IMR-90 (cell line): ENCODE measurements at regions not wholly inside any gene's neighbourhood (a gene's known extent, or its start where the extent isn't known, plus 50 kb on each side); places are given as distances from the start of the nearest gene placed in this dataset.

Experiments
- ATAC-seq: fragments of 200-7000 bp; cut with Tn5 transposase; 2 replicates; pipeline ENCODE4 v1.9.1; 2020; ENCODE audit warnings: low read depth, mild to moderate bottlenecking, moderate library complexity
- BruUV-seq: library from RNA; stranded (reverse); fragments of 400-500 nt; replicated peaks from 2 replicates; lab custom pipeline; 2021; lab: Mats Ljungman, UMichigan
- CTCF ChIA-PET: fragments of 300-600 bp; formaldehyde crosslinking; extraction: SDS; loops from one replicate; lab custom pipeline; 2021; ENCODE audit warnings: antibody characterized with exemption; lab: Yijun Ruan, JAX
- POLR2A ChIA-PET: fragments of 300-600 bp; sonication (Branson Sonifier 250); formaldehyde crosslinking; loops from one replicate; lab custom pipeline; 2022; ENCODE audit warnings: antibody characterized with exemption; ENCODE audit not compliant: unreplicated experiment; lab: Charles Lee
- DNase-seq: peaks from one replicate; pipeline ENCODE4 v3.0.0; 2013
- H2AFZ ChIP-seq: replicated peaks from 2 replicates; pipeline ENCODE3; 2013; ENCODE audit warnings: low read length, mild to moderate bottlenecking; ENCODE audit not compliant: poor library complexity
- H2AK5ac ChIP-seq: 2 replicates; pipeline ENCODE4 v1.6.1; 2013; ENCODE audit warnings: low read depth, low read length, inconsistent platforms
- H2AK9ac ChIP-seq: replicated peaks from 2 replicates; pipeline ENCODE3; 2013; ENCODE audit warnings: mild to moderate bottlenecking, low read depth, low read length, moderate library complexity; ENCODE audit not compliant: poor library complexity
- H2BK120ac ChIP-seq: 2 replicates; pipeline ENCODE4 v1.6.1; 2013; ENCODE audit warnings: low read depth, low read length, inconsistent platforms
- H2BK15ac ChIP-seq: 3 replicates; pipeline ENCODE4 v1.6.1; 2013; ENCODE audit warnings: low read depth, low read length, inconsistent platforms
- H2BK20ac ChIP-seq: 2 replicates; pipeline ENCODE4 v1.6.1; 2013; ENCODE audit warnings: low read depth, mild to moderate bottlenecking, inconsistent platforms, low read length, moderate library complexity
- H2BK5ac ChIP-seq: 2 replicates; pipeline ENCODE4 v1.6.1; 2013; ENCODE audit warnings: mild to moderate bottlenecking, low read depth, low read length, inconsistent platforms; ENCODE audit not compliant: poor library complexity, severe bottlenecking
- H3K14ac ChIP-seq: replicated peaks from 2 replicates; pipeline ENCODE4 v1.6.1; 2013; ENCODE audit warnings: low read depth, low read length, inconsistent platforms
- H3K18ac ChIP-seq: 2 replicates; pipeline ENCODE4 v1.6.1; 2013; ENCODE audit warnings: low read depth, low read length, control low read depth
- H3K23ac ChIP-seq: 2 replicates; pipeline ENCODE4 v1.6.1; 2013; ENCODE audit warnings: low read depth, low read length, inconsistent platforms
- H3K27ac ChIP-seq: 2 replicates; pipeline ENCODE4 v1.5.1; 2013; ENCODE audit warnings: mild to moderate bottlenecking, control low read depth, low read length; ENCODE audit not compliant: insufficient read depth
- H3K27me3 ChIP-seq: 2 replicates; pipeline ENCODE4 v1.6.1; 2013; ENCODE audit warnings: low read length; ENCODE audit not compliant: control insufficient read depth, insufficient read depth
- H3K36me3 ChIP-seq: 2 replicates; pipeline ENCODE4 v1.6.1; 2013; ENCODE audit warnings: low read length, mixed read lengths; ENCODE audit not compliant: control insufficient read depth, insufficient read depth
- H3K4ac ChIP-seq: 2 replicates; pipeline ENCODE4 v1.6.1; 2013; ENCODE audit warnings: low read depth, low read length, inconsistent platforms
- H3K4me1 ChIP-seq: 2 replicates; pipeline ENCODE4 v1.6.1; 2013; ENCODE audit warnings: low read length, mixed read lengths; ENCODE audit not compliant: control insufficient read depth, insufficient read depth
- H3K4me2 ChIP-seq: 2 replicates; pipeline ENCODE4 v1.6.1; 2013; ENCODE audit warnings: low read depth, mild to moderate bottlenecking, control low read depth, low read length, moderate library complexity
- H3K4me3 ChIP-seq: 2 replicates; pipeline ENCODE4 v1.5.1; 2013; ENCODE audit warnings: low read depth, mild to moderate bottlenecking, control low read depth, low read length, moderate library complexity; ENCODE audit not compliant: insufficient read depth
- H3K56ac ChIP-seq: 2 replicates; pipeline ENCODE4 v1.6.1; 2013; ENCODE audit warnings: low read length, inconsistent platforms; ENCODE audit not compliant: insufficient read depth; ENCODE audit errors: extremely low read depth
- H3K79me1 ChIP-seq, 2 experiments: 2 replicates each; pipeline ENCODE4 v1.6.1; 2013; ENCODE audit warnings: low read length in 2 of 2, inconsistent platforms in 1 of 2, low read depth in 1 of 2
- H3K9ac ChIP-seq: 2 replicates; pipeline ENCODE4 v1.6.1; 2013; ENCODE audit warnings: low read depth, low read length, control low read depth
- H3K9me1 ChIP-seq: 2 replicates; pipeline ENCODE4 v1.6.1; 2013; ENCODE audit warnings: low read length, inconsistent platforms; ENCODE audit not compliant: insufficient read depth
- H3K9me3 ChIP-seq: 2 replicates; pipeline ENCODE4 v1.6.1; 2013; ENCODE audit warnings: low read length; ENCODE audit not compliant: control insufficient read depth, insufficient read depth
- H4K20me1 ChIP-seq: 2 replicates; pipeline ENCODE4 v1.6.1; 2013; ENCODE audit warnings: low read length, inconsistent platforms; ENCODE audit not compliant: insufficient read depth
- H4K5ac ChIP-seq: 2 replicates; pipeline ENCODE4 v1.6.1; 2013; ENCODE audit warnings: mild to moderate bottlenecking, low read depth, low read length, control low read depth
- H4K8ac ChIP-seq, 2 experiments: 2 replicates each; pipeline ENCODE4 v1.6.1; 2013; ENCODE audit warnings: low read depth in 2 of 2, low read length in 2 of 2, control low read depth in 1 of 2, inconsistent platforms in 1 of 2
- H4K91ac ChIP-seq: 2 replicates; pipeline ENCODE4 v1.6.1; 2013; ENCODE audit warnings: low read depth, low read length, inconsistent platforms; ENCODE audit not compliant: insufficient read depth
- BHLHE40 ChIP-seq: fragments of 150-350 bp; IDR thresholded peaks from 2 replicates; pipeline ENCODE4 v1.6.1; 2016; ENCODE audit warnings: mild to moderate bottlenecking, low read depth, low read length
- CEBPB ChIP-seq: IDR thresholded peaks from 2 replicates; pipeline ENCODE4 v1.6.1; 2012; ENCODE audit warnings: low read depth, low read length, improper control_type of control experiment
- CHD1 ChIP-seq: IDR thresholded peaks from 2 replicates; pipeline ENCODE4 v1.6.1; 2012; ENCODE audit warnings: low read depth, low read length, improper control_type of control experiment
- CTCF ChIP-seq: conservative IDR thresholded peaks from 2 replicates; pipeline ENCODE4 v1.5.1; 2012; ENCODE audit warnings: mild to moderate bottlenecking, low read depth, low read length, improper control_type of control experiment
- ELK1 ChIP-seq: fragments of 150-350 bp; IDR thresholded peaks from 2 replicates; pipeline ENCODE4 v1.6.1; 2016; ENCODE audit warnings: low read depth, mild to moderate bottlenecking, low read length, moderate library complexity, borderline replicate concordance
- FOS ChIP-seq: fragments of 150-350 bp; IDR thresholded peaks from 2 replicates; pipeline ENCODE4 v1.6.1; 2016; ENCODE audit warnings: low read depth, low read length
- MAFK ChIP-seq: IDR thresholded peaks from 2 replicates; pipeline ENCODE4 v1.6.1; 2012; ENCODE audit warnings: low read depth, low read length, improper control_type of control experiment
- MAZ ChIP-seq: IDR thresholded peaks from 2 replicates; pipeline ENCODE4 v1.6.1; 2012; ENCODE audit warnings: low read depth, mild to moderate bottlenecking, low read length, improper control_type of control experiment, moderate library complexity, borderline replicate concordance
- MXI1 ChIP-seq: IDR thresholded peaks from 2 replicates; pipeline ENCODE4 v1.6.1; 2012; ENCODE audit warnings: low read depth, mild to moderate bottlenecking, low read length, moderate library complexity, borderline replicate concordance
- NFE2L2 ChIP-seq: fragments of 150-350 bp; IDR thresholded peaks from 2 replicates; pipeline ENCODE4 v1.6.1; 2016; ENCODE audit warnings: low read depth, mild to moderate bottlenecking, low read length
- POLR2A ChIP-seq: IDR thresholded peaks from 2 replicates; pipeline ENCODE4 v1.6.1; 2012; ENCODE audit warnings: mild to moderate bottlenecking, low read depth, low read length
- RAD21 ChIP-seq: IDR thresholded peaks from 2 replicates; pipeline ENCODE4 v1.6.1; 2012; ENCODE audit warnings: low read length, improper control_type of control experiment
- RCOR1 ChIP-seq: IDR thresholded peaks from 2 replicates; pipeline ENCODE4 v1.6.1; 2012; ENCODE audit warnings: mild to moderate bottlenecking, low read length, improper control_type of control experiment; ENCODE audit not compliant: insufficient replicate concordance
- RFX5 ChIP-seq: IDR thresholded peaks from 2 replicates; pipeline ENCODE4 v1.8.0; 2012; ENCODE audit warnings: low read depth, mild to moderate bottlenecking, low read length, moderate library complexity
- SMC3 ChIP-seq: fragments of 150-350 bp; IDR thresholded peaks from 2 replicates; pipeline ENCODE4 v1.6.1; 2016; ENCODE audit warnings: low read depth, mild to moderate bottlenecking, antibody characterized with exemption, low read length, moderate library complexity
- USF2 ChIP-seq: fragments of 150-350 bp; IDR thresholded peaks from 2 replicates; pipeline ENCODE4 v1.6.1; 2017; ENCODE audit warnings: mild to moderate bottlenecking, antibody characterized with exemption, low read length, low read depth
- WGBS, 2 experiments: methylation state at CpG; one replicate each; pipeline versions ENCODE4 v1.1.5 to v1.1.7; 2013; ENCODE audit warnings: missing lambda C conversion rate in 2 of 2; ENCODE audit not compliant: insufficient read length in 1 of 2; ENCODE audit errors: extremely low coverage in 2 of 2; 5-methylcytosine and 5-hydroxymethylcytosine counted together
- dilution Hi-C: fragments of 300-500 bp; cut with HindIII; formaldehyde crosslinking; loops from one replicate; pipeline ENCODE4 v1.14.3; 2018; ENCODE audit warnings: low sequenced_read_pairs; ENCODE audit not compliant: unreplicated experiment
- in situ Hi-C: fragments of 300-500 bp; cut with MboI; formaldehyde crosslinking; loops from 3 replicates; pipeline ENCODE4 v1.14.3; 2019; ENCODE audit warnings: low sequenced_read_pairs, inconsistent platforms, mixed read lengths
- intact Hi-C: fragments of 100-400 bp; cut with micrococcal nuclease; formaldehyde crosslinking; loops from 2 replicates; pipeline ENCODE4 v1.10.0; 2022

GRCh38 chr2:48230834-48231233, 83.6 kb upstream of the FOXN2 start:
- H3K36me3 ChIP-seq, result no peaks in the 10 kb centered on the region
- dilution Hi-C loops (no loop called here), in situ Hi-C loops (no loop called here), intact Hi-C loops (no loop called here)
- no peaks in the 10 kb centered on the region; the same call in 1 of the 2 replicates for H3K27me3 ChIP-seq
- H3K9me3 ChIP-seq, result no peaks in the 10 kb centered on the region
- ChIA-PET CTCF (interaction anchor here (0.6 kb wide), 1 partner anchor 17 kb away, joined by 3 read pairs; no protein-coding TSS in a partner anchor), POLR2A (no interaction called here)
- no peak overlapping the region for H2BK20ac ChIP-seq
- ATAC-seq, result no peak
- no peak overlapping the region for H3K14ac ChIP-seq
- no peak overlapping the region for H3K56ac ChIP-seq
- no TSS peak for BruUV-seq
- no peak overlapping the region for H3K4me2 ChIP-seq
- no peak overlapping the region for H4K8ac ChIP-seq
- no peak overlapping the region for H3K9ac ChIP-seq
- no peaks in the 10 kb centered on the region for H3K9me1 ChIP-seq
- no peak overlapping the region for H2AK9ac ChIP-seq
- no peaks in the 10 kb centered on the region for H3K4me1 ChIP-seq
- H3K23ac ChIP-seq, result no peak overlapping the region
- H4K91ac ChIP-seq, result no peak overlapping the region
- no peak overlapping the region for H4K5ac ChIP-seq
- no peak overlapping the region for H2BK5ac ChIP-seq
- no peaks in the 10 kb centered on the region for H3K79me1 ChIP-seq
- TF ChIP-seq MXI1 (no peak), RFX5 (no peak), FOS (no peak), BHLHE40 (no peak), SMC3 (no peak), NFE2L2 (no peak), ELK1 (no peak), CEBPB (no peak), POLR2A (no peak), MAFK (no peak), RAD21 (no peak), CTCF (no peak), USF2 (no peak), RCOR1 (no peak), CHD1 (no peak), MAZ (no peak)
- no peak overlapping the region for H2BK15ac ChIP-seq
- no peak overlapping the region for H2AK5ac ChIP-seq
- no peak overlapping the region for H3K4me3 ChIP-seq
- no peak overlapping the region for H2AFZ ChIP-seq
- H3K27ac ChIP-seq, result no peak overlapping the region
- H3K18ac ChIP-seq, result no peak overlapping the region
- WGBS, 2 experiments, result no CpG with 5 or more reads among the region's 3 CpGs
- no peak for DNase-seq
- no peaks in the 10 kb centered on the region for H4K20me1 ChIP-seq
- no peak overlapping the region for H2BK120ac ChIP-seq
- no peak overlapping the region for H3K4ac ChIP-seq
